GM12892 (cell line): ENCODE measurements at regions not wholly inside any gene's neighbourhood (a gene's known extent, or its start where the extent isn't known, plus 50 kb on each side); places are given as distances from the start of the nearest gene placed in this dataset.

Experiments
- POLR2A ChIP-seq: IDR thresholded peaks from 2 replicates; pipeline ENCODE4 v1.6.1; 2011; ENCODE audit warnings: low read depth, low read length, control low read depth
- POLR2AphosphoS5 ChIP-seq: IDR thresholded peaks from 2 replicates; pipeline ENCODE4 v1.6.1; 2011; ENCODE audit warnings: low read depth, low read length, control low read depth
- TAF1 ChIP-seq: IDR thresholded peaks from 2 replicates; pipeline ENCODE4 v1.6.1; 2011; ENCODE audit warnings: low read depth, mild to moderate bottlenecking, control low read depth, low read length, borderline replicate concordance

DNA sequence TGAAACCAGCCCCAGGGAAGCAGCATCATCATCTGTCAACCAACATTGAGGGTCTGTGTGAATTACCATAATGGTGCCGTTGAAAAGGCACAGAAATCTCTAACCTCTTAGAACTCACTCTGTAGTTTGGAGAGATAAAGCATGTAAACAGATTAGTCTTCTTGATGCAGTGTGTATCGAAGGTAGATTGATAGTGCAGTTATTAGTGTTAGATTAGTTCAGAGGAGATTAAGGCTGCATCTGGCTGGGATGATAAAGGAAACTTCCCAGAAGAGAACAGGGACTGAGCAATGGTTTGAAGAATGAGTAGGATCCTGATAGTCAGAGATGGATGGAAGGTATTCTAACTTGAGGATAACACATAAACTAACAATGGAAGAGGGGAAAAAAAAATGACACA, 651.5 kb downstream of the TLE1 start:
- TF ChIP-seq POLR2AphosphoS5 = no peak
- TF ChIP-seq POLR2A = no peak
- TF ChIP-seq TAF1 = no peak
